Fibroblast of the aortic adventitia (primary cell): ENCODE measurements at regions not wholly inside any gene's neighbourhood (a gene's known extent, or its start where the extent isn't known, plus 50 kb on each side); places are given as distances from the start of the nearest gene placed in this dataset. TPM values are rescaled to one million over a fixed set of nuclear protein-coding genes. Genes with fewer than 3 reads are reported as not detected.

Experiments used
- DNase-seq: peaks from one replicate; pipeline ENCODE4 v3.0.0-alpha.2; 2010; ENCODE audit warnings: low read depth
- H3K4me3 ChIP-seq: 2 replicates; pipeline ENCODE4 v1.5.1; 2011; ENCODE audit warnings: low read depth, mild to moderate bottlenecking, control low read depth, low read length, moderate library complexity
- CTCF ChIP-seq: IDR thresholded peaks from 2 replicates; pipeline ENCODE4 v1.5.1; 2011; ENCODE audit warnings: mild to moderate bottlenecking, low read length, control low read depth, inconsistent platforms; ENCODE audit not compliant: insufficient read depth
- small RNA-seq: library from RNA; depleted of rRNA; stranded (forward); fragments of <200 nt; gene quantifications from one replicate; pipeline ENCODE3, GENCODE V24; 2012

GRCh38 chr6:54787825-54788224 is 58.7 kb upstream of the FAM83B start:
- TF ChIP-seq CTCF, result no peak
- no peak overlapping the region for H3K4me3 ChIP-seq
- no peak for DNase-seq

Small RNAs in the stretch of these regions (small RNA-seq; reads per million reads assigned to genes)
- gene RNU6-1023P, result not detected
